CD8-positive, alpha-beta memory T cell (primary cell): ENCODE measurements at regions not wholly inside any gene's neighbourhood (a gene's known extent, or its start where the extent isn't known, plus 50 kb on each side); places are given as distances from the start of the nearest gene placed in this dataset.

Source experiments
- CTCF ChIA-PET: fragments of 350-600 bp; sonication (Branson Sonifier 250); formaldehyde crosslinking; loops from one replicate; lab custom pipeline; 2021; ENCODE audit warnings: antibody characterized with exemption; lab: Charles Lee
- POLR2A ChIA-PET: fragments of 350-600 bp; sonication (Branson Sonifier 250); formaldehyde crosslinking; loops from one replicate; lab custom pipeline; 2021; ENCODE audit warnings: antibody characterized with exemption; lab: Charles Lee
- DNase-seq, 5 donors: peaks; one replicate each; pipeline versions ENCODE4 v3.0.0 to v3.0.0-alpha.2; 2020 to 2022; ENCODE audit warnings: mixed read lengths in 1 of 5
- H3K27ac ChIP-seq: one replicate; pipeline ENCODE4 v1.7.0; 2013; ENCODE audit warnings: low read depth, mild to moderate bottlenecking, low read length, moderate library complexity
- H3K27me3 ChIP-seq: 2 replicates; pipeline ENCODE4 v1.7.0; 2013; ENCODE audit warnings: low read length, mild to moderate bottlenecking; ENCODE audit not compliant: insufficient read depth, poor library complexity, severe bottlenecking
- H3K36me3 ChIP-seq: 2 replicates; pipeline ENCODE4 v1.7.0; 2013; ENCODE audit warnings: mild to moderate bottlenecking, low read length, moderate library complexity; ENCODE audit not compliant: insufficient read depth
- H3K4me1 ChIP-seq: 2 replicates; pipeline ENCODE4 v1.7.0; 2013; ENCODE audit warnings: mild to moderate bottlenecking, low read length, moderate library complexity; ENCODE audit not compliant: insufficient read depth
- H3K4me3 ChIP-seq: 2 replicates; pipeline ENCODE4 v1.7.0; 2013; ENCODE audit warnings: mild to moderate bottlenecking, low read length
- H3K9me3 ChIP-seq: 2 replicates; pipeline ENCODE4 v1.7.0; 2013; ENCODE audit warnings: mild to moderate bottlenecking, low read length
- H3K27ac Mint-ChIP-seq, 8 donors: one replicate each; pipeline ENCODE4 v1.8.0; 2020 to 2021; ENCODE audit warnings: mixed read lengths in 8 of 8, mild to moderate bottlenecking in 6 of 8, inconsistent platforms in 3 of 8, moderate library complexity in 3 of 8
- H3K27me3 Mint-ChIP-seq, 2 donors: one replicate each; pipeline ENCODE4 v1.8.0; 2020 to 2021; ENCODE audit warnings: mixed read lengths in 2 of 2, mild to moderate bottlenecking in 1 of 2, moderate library complexity in 1 of 2
- H3K36me3 Mint-ChIP-seq, 3 donors: one replicate each; pipeline ENCODE4 v1.8.0; 2020 to 2021; ENCODE audit warnings: mixed read lengths in 3 of 3, inconsistent platforms in 1 of 3, mild to moderate bottlenecking in 1 of 3
- H3K4me1 Mint-ChIP-seq, 3 donors: one replicate each; pipeline ENCODE4 v1.8.0; 2020 to 2021; ENCODE audit warnings: mixed read lengths in 3 of 3, inconsistent platforms in 1 of 3, mild to moderate bottlenecking in 1 of 3
- H3K4me3 Mint-ChIP-seq, 7 donors: one replicate each; pipeline ENCODE4 v1.8.0; 2020 to 2021; ENCODE audit warnings: mixed read lengths in 7 of 7, mild to moderate bottlenecking in 6 of 7, moderate library complexity in 4 of 7, inconsistent platforms in 2 of 7
- H3K9me3 Mint-ChIP-seq, 5 donors: one replicate each; pipeline ENCODE4 v1.8.0; 2020 to 2022; ENCODE audit warnings: mixed read lengths in 5 of 5, mild to moderate bottlenecking in 3 of 5, moderate library complexity in 2 of 5, inconsistent platforms in 1 of 5

- Mint-ChIP-seq H3K9me3 (peaks cover 2 to 7% (median 5%) of the 10 kb centered on the region in 5 donors), H3K27ac (no peak overlapping the region), H3K27me3 (no peaks in the 10 kb centered on the region), H3K36me3 (no peaks in the 10 kb centered on the region), H3K4me1 (no peaks in the 10 kb centered on the region), H3K4me3 (no peak overlapping the region)
- DNase-seq = no peak
- POLR2A ChIA-PET = no interaction called here
- Histone ChIP-seq H3K9me3 (no peaks in the 10 kb centered on the region), H3K36me3 (no peaks in the 10 kb centered on the region), H3K27ac (no peak overlapping the region), H3K4me1 (no peaks in the 10 kb centered on the region), H3K27me3 (no peaks in the 10 kb centered on the region), H3K4me3 (no peak overlapping the region)
- CTCF ChIA-PET = no interaction called here
These were observed 180.3 kb upstream of the ETAA1 start for GRCh38 chr2:67216881-67217280.

- H3K27me3 ChIP-seq = no peaks in the 10 kb centered on the region
- no peak overlapping the region for H3K4me3 ChIP-seq
- no peak overlapping the region for H3K27ac ChIP-seq
- Mint-ChIP-seq H3K27ac (no peak overlapping the region), H3K4me3 (no peak overlapping the region), H3K27me3 (no peaks in the 10 kb centered on the region), H3K4me1 (no peaks in the 10 kb centered on the region), H3K36me3 (no peaks in the 10 kb centered on the region), H3K9me3 (peaks cover 2 to 7% (median 5%) of the 10 kb centered on the region in 5 donors)
- no peaks in the 10 kb centered on the region for H3K4me1 ChIP-seq
- CTCF ChIA-PET = no interaction called here
- no peak for DNase-seq
- no peaks in the 10 kb centered on the region for H3K36me3 ChIP-seq
- no peaks in the 10 kb centered on the region for H3K9me3 ChIP-seq
- POLR2A ChIA-PET = no interaction called here
These were observed 179.7 kb upstream of the ETAA1 start for GRCh38 chr2:67217398-67217797.

- Mint-ChIP-seq H3K4me3 (no peak overlapping the region), H3K27me3 (no peaks in the 10 kb centered on the region), H3K9me3 (peaks cover 2 to 7% (median 4%) of the 10 kb centered on the region in 5 donors), H3K4me1 (no peaks in the 10 kb centered on the region), H3K27ac (no peak overlapping the region), H3K36me3 (no peaks in the 10 kb centered on the region)
- Histone ChIP-seq H3K27me3 (no peaks in the 10 kb centered on the region), H3K36me3 (no peaks in the 10 kb centered on the region), H3K27ac (no peak overlapping the region), H3K4me1 (no peaks in the 10 kb centered on the region), H3K9me3 (no peaks in the 10 kb centered on the region), H3K4me3 (no peak overlapping the region)
- ChIA-PET POLR2A (no interaction called here), CTCF (no interaction called here)
- no peak for DNase-seq
These were observed 179.1 kb upstream of the ETAA1 start for GRCh38 chr2:67218056-67218455.

- Mint-ChIP-seq H3K36me3 (no peaks in the 10 kb centered on the region), H3K4me1 (no peaks in the 10 kb centered on the region), H3K27me3 (no peaks in the 10 kb centered on the region), H3K27ac (no peak overlapping the region), H3K4me3 (no peak overlapping the region), H3K9me3 (peaks cover 0 to 7% (median 4%) of the 10 kb centered on the region in 5 donors)
- no peak for DNase-seq
- CTCF ChIA-PET = no interaction called here
- POLR2A ChIA-PET = no interaction called here
- H3K27me3 ChIP-seq = no peaks in the 10 kb centered on the region
- no peak overlapping the region for H3K27ac ChIP-seq
- no peaks in the 10 kb centered on the region for H3K9me3 ChIP-seq
- H3K4me1 ChIP-seq = no peaks in the 10 kb centered on the region
- H3K4me3 ChIP-seq = no peak overlapping the region
- H3K36me3 ChIP-seq = no peaks in the 10 kb centered on the region
These were observed 177.5 kb upstream of the ETAA1 start for GRCh38 chr2:67219651-67220050.

- H3K27ac Mint-ChIP-seq = no peak overlapping the region
- H3K4me3 Mint-ChIP-seq = no peak overlapping the region
- H3K4me1 ChIP-seq = no peaks in the 10 kb centered on the region
- H3K36me3 ChIP-seq = no peaks in the 10 kb centered on the region
- no peak for DNase-seq
- no peaks in the 10 kb centered on the region for H3K36me3 Mint-ChIP-seq
- ChIA-PET CTCF (no interaction called here), POLR2A (no interaction called here)
- no peak overlapping the region for H3K27ac ChIP-seq
- peaks cover 0 to 7% (median 4%) of the 10 kb centered on the region in 5 donors for H3K9me3 Mint-ChIP-seq
- no peak overlapping the region for H3K4me3 ChIP-seq
- no peaks in the 10 kb centered on the region for H3K27me3 Mint-ChIP-seq
- H3K27me3 ChIP-seq = no peaks in the 10 kb centered on the region
- no peaks in the 10 kb centered on the region for H3K4me1 Mint-ChIP-seq
- no peaks in the 10 kb centered on the region for H3K9me3 ChIP-seq
These were observed 175.9 kb upstream of the ETAA1 start for GRCh38 chr2:67221266-67221665.

- H3K27ac Mint-ChIP-seq = no peak overlapping the region
- no peaks in the 10 kb centered on the region for H3K36me3 Mint-ChIP-seq
- no peak overlapping the region for H3K4me3 ChIP-seq
- H3K27me3 ChIP-seq = no peaks in the 10 kb centered on the region
- no peak overlapping the region for H3K4me3 Mint-ChIP-seq
- no peaks in the 10 kb centered on the region for H3K4me1 Mint-ChIP-seq
- H3K27me3 Mint-ChIP-seq = no peaks in the 10 kb centered on the region
- H3K36me3 ChIP-seq = no peaks in the 10 kb centered on the region
- ChIA-PET CTCF (no interaction called here), POLR2A (no interaction called here)
- H3K4me1 ChIP-seq = no peaks in the 10 kb centered on the region
- H3K27ac ChIP-seq = no peak overlapping the region
- no peaks in the 10 kb centered on the region for H3K9me3 ChIP-seq
- H3K9me3 Mint-ChIP-seq = no peaks in the 10 kb centered on the region
- no peak for DNase-seq
These were observed 171.7 kb upstream of the ETAA1 start for GRCh38 chr2:67225287-67225973.

- CTCF ChIA-PET = no interaction called here
- no peak overlapping the region for H3K4me3 Mint-ChIP-seq
- H3K4me1 Mint-ChIP-seq = no peaks in the 10 kb centered on the region
- no peak overlapping the region for H3K27ac ChIP-seq
- no peaks in the 10 kb centered on the region for H3K27me3 ChIP-seq
- DNase-seq = no peak
- H3K36me3 ChIP-seq = no peaks in the 10 kb centered on the region
- H3K4me3 ChIP-seq = no peak overlapping the region
- no peaks in the 10 kb centered on the region for H3K36me3 Mint-ChIP-seq
- H3K4me1 ChIP-seq = no peaks in the 10 kb centered on the region
- POLR2A ChIA-PET = no interaction called here
- no peaks in the 10 kb centered on the region for H3K9me3 Mint-ChIP-seq
- no peak overlapping the region for H3K27ac Mint-ChIP-seq
- H3K27me3 Mint-ChIP-seq = peaks cover 0 to 1% of the 10 kb centered on the region in 2 donors
- H3K9me3 ChIP-seq = no peaks in the 10 kb centered on the region
These were observed 167.4 kb upstream of the ETAA1 start for GRCh38 chr2:67229706-67230105.

GRCh38 chr2:67232936-67233335 lies 164.2 kb upstream of the ETAA1 start:
- no peaks in the 10 kb centered on the region for H3K4me1 ChIP-seq
- DNase-seq = no peak
- ChIA-PET CTCF (no interaction called here), POLR2A (no interaction called here)
- no peak overlapping the region for H3K27ac Mint-ChIP-seq
- H3K27me3 Mint-ChIP-seq = peaks cover 0 to 3% of the 10 kb centered on the region in 2 donors
- no peaks in the 10 kb centered on the region for H3K4me1 Mint-ChIP-seq
- no peaks in the 10 kb centered on the region for H3K9me3 Mint-ChIP-seq
- H3K36me3 Mint-ChIP-seq = no peaks in the 10 kb centered on the region
- H3K27ac ChIP-seq = no peak overlapping the region
- no peaks in the 10 kb centered on the region for H3K36me3 ChIP-seq
- no peak overlapping the region for H3K4me3 Mint-ChIP-seq
- H3K4me3 ChIP-seq = no peak overlapping the region
- H3K27me3 ChIP-seq = no peaks in the 10 kb centered on the region
- no peaks in the 10 kb centered on the region for H3K9me3 ChIP-seq
